ENCODE measurements at regions not wholly inside any gene's neighbourhood (a gene's known extent, or its start where the extent isn't known, plus 50 kb on each side); places are given as distances from the start of the nearest gene placed in this dataset.

- FAIRE-seq (no peak), DNase-seq (ENCODE audit: low spot score in 2 of 2) (no peak)
Observed at GRCh38 chr2:215698566-215698965, 262.7 kb upstream of the FN1 start.

- no peak for FAIRE-seq
- DNase-seq (ENCODE audit: low spot score in 2 of 2) = no peak
Observed at GRCh38 chr2:215697496-215697895, 261.6 kb upstream of the FN1 start.

GRCh38 chr2:215697003-215697402, 261.1 kb upstream of the FN1 start:
- FAIRE-seq = no peak
- no peak for DNase-seq (ENCODE audit: low spot score in 2 of 2)

- DNase-seq (ENCODE audit: low spot score in 2 of 2) (no peak), FAIRE-seq (no peak)
Observed at GRCh38 chr2:215695861-215696260, 260.0 kb upstream of the FN1 start.

GRCh38 chr2:215693999-215694580, 258.2 kb upstream of the FN1 start:
- DNase-seq (ENCODE audit: low spot score in 2 of 2) = no peak
- no peak for FAIRE-seq

GRCh38 chr2:215693193-215693998, 257.5 kb upstream of the FN1 start:
- FAIRE-seq (no peak), DNase-seq (ENCODE audit: low spot score in 2 of 2) (no peak)

GRCh38 chr2:215692387-215693079, 256.7 kb upstream of the FN1 start:
- FAIRE-seq (no peak), DNase-seq (ENCODE audit: low spot score in 2 of 2) (no peak)

GRCh38 chr2:215691346-215691745, 255.5 kb upstream of the FN1 start:
- DNase-seq (ENCODE audit: low spot score in 2 of 2) (no peak), FAIRE-seq (no peak)

GRCh38 chr2:215687149-215688031, 251.5 kb upstream of the FN1 start:
- no peak for DNase-seq (ENCODE audit: low spot score in 2 of 2)
- no peak for FAIRE-seq

GRCh38 chr2:215685238-215685990, 249.5 kb upstream of the FN1 start:
- DNase-seq (ENCODE audit: low spot score in 2 of 2) (no peak), FAIRE-seq (no peak)

GRCh38 chr2:215684448-215685237, 248.8 kb upstream of the FN1 start:
- FAIRE-seq = no peak
- no peak for DNase-seq (ENCODE audit: low spot score in 2 of 2)

GRCh38 chr2:215683295-215683694, 247.4 kb upstream of the FN1 start:
- DNase-seq (ENCODE audit: low spot score in 2 of 2) = no peak
- FAIRE-seq = no peak

- FAIRE-seq (no peak), DNase-seq (ENCODE audit: low spot score in 2 of 2) (no peak)
Observed at GRCh38 chr2:215681799-215682596, 246.1 kb upstream of the FN1 start.

GRCh38 chr2:215680605-215681598, 245.0 kb upstream of the FN1 start:
- FAIRE-seq (no peak), DNase-seq (ENCODE audit: low spot score in 2 of 2) (no peak)

GRCh38 chr2:215678094-215678493, 242.2 kb upstream of the FN1 start:
- no peak for FAIRE-seq

GRCh38 chr2:215677481-215677880, 241.6 kb upstream of the FN1 start:
- no peak for FAIRE-seq
- no peak for DNase-seq (ENCODE audit: low spot score in 2 of 2)

More at GRCh38 chr2:215678094-215678493, 242.2 kb upstream of the FN1 start:
- DNase-seq (ENCODE audit: low spot score in 2 of 2) = no peak

GRCh38 chr2:215672406-215672805, 236.5 kb upstream of the FN1 start:
- DNase-seq (ENCODE audit: low spot score in 2 of 2) = no peak
- no peak for FAIRE-seq

Data from frontal cortex (tissue), 3 donors.